GM19351 (cell line): ENCODE measurements at regions not wholly inside any gene's neighbourhood (a gene's known extent, or its start where the extent isn't known, plus 50 kb on each side); places are given as distances from the start of the nearest gene placed in this dataset.
"Not testable (repeated sequence)": the region's sequence is repeated elsewhere in the genome, so short reads cannot be mapped to it uniquely, and the experiment has no call there.

Experiments
- ATAC-seq: cut with Tn5 transposase; IDR thresholded peaks from one replicate; pipeline ENCODE4 v1.9.1; 2021; ENCODE audit warnings: mild to moderate bottlenecking, moderate library complexity; ENCODE audit not compliant: unreplicated experiment

DNA sequence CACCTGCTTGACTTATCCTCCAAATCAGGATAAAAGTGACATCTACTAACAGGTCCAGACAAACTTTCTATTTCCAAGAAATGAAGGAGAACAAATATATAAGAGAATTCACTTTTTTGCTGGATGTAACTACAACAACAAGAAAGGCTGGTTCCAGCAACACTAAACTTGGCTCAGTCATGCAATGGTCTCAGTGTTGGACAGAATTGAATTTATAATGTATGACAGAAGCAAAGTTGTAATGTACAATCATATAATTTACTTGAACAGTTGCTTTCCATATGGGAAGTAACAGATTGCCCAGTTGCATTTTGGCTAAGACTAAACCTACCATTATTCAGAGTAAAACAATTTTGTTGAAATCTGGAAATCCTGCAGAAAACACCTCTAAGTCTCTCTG, 183.3 kb upstream of the INTU start:
- ATAC-seq: no peak

DNA sequence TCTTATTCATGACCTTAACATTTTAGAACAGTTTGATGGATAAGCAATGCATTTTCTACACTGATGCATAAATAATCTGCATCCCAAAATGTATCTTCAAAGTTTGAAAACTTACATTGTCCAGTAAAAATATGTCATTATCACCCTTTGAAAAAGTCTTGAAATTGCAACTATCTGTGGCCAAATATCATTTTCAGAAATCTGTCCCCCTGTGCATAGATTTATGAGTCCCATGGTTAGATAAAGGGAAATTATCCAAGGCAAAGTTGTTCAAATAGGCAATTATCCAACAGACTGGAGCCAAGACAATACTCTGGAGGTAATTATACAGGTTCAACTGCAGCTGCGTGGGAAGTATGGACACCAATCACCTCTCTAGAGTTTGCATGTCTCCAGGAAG, 182.5 kb upstream of the INTU start:
- no peak for ATAC-seq

DNA sequence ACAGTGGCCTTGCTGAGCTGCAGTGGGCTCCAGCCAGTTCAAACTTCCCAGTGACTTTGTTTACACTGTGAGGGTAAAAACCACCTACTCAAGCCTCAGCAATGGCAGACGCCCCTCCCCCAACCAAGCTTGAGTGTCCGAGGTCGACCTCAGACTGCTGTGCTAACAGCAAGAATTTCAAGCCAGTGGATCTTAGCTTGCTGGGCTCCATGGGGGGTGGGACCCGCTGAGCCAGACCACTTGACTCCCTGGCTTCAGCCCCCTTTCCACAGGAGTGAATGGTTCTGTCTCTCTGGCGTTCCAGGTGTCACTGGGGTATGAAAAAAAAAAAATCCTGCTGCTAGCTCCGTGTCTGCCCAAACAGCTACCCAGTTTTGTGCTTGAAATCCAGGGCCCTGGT, 168.9 kb upstream of the INTU start:
- ATAC-seq: no peak

DNA sequence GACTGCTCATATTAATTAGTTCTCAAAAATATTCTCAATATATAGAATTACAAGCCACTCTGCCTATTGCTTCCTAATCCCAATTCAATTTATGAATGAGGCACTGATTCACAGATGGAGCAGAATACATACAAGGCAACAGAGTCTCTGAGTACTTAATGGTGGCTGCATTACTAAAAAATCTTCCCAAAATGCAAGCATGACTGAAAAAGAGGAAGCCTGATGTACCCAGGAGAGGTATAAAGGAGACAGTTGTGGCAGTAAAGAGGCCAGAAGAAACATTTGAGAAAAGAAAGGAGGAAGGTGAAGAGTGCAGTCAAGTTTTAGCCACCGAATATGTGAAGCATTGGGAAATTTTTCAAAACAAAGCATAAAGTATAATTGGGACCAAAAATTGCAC, 163.2 kb upstream of the INTU start:
- ATAC-seq: no peak

DNA sequence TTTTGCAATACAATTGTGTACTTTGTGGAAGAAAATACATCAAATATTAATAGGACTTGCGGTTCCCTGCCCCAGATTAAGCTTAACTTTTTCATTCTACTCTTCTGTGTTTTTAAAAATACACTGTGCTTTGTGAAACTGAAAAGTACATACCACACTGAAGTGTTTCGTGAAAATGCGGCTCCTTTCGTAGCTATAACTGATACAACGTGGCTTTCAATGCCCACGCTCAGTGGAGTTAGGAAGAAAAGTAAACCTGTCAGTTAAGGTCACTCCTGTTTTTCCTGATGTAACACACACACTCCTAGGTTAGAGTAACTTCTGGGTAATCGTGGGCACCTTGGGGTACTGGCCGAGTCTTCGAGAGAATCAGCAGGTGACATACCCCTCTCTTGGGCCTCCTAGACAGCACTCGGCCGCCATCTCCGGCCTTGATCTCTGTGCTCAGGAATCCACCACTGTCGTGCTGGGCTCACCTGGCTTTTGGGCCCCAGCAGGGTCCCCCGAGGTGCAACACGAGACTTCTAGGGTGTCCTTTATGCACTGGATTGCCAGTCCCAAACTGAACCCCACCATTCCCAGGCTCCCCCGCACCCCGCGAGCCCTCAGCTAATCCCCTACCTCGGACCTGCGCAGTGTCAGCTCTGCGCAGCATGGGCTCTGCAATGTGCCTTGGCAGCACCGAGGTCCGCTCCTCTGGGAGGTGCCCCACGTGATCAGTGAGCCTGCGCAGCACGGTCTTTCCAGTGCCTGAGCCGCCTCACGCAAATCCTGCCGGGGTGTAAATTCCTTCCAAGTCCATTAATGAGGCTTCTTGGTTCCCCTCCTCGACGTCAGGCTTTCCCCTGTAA, 162.6 kb upstream of the INTU start:
- ATAC-seq: no peak

DNA sequence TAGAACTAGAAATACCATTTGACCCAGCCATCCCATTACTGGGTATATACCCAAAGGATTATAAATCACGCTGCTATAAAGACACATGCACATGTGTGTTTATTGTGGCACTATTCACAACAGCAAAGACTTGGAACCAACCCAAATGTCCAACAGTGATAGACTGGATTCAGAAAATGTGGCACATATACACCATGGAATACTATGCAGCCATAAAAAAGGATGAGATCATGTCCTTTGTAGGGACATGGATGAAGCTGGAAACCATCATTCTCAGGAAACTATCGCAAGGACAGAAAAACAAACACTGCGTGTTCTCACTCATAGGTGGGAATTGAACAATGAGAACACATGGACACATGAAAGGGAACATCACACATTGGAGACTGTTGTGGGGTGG, 154.5 kb upstream of the INTU start:
- not testable (repeated sequence) for ATAC-seq

DNA sequence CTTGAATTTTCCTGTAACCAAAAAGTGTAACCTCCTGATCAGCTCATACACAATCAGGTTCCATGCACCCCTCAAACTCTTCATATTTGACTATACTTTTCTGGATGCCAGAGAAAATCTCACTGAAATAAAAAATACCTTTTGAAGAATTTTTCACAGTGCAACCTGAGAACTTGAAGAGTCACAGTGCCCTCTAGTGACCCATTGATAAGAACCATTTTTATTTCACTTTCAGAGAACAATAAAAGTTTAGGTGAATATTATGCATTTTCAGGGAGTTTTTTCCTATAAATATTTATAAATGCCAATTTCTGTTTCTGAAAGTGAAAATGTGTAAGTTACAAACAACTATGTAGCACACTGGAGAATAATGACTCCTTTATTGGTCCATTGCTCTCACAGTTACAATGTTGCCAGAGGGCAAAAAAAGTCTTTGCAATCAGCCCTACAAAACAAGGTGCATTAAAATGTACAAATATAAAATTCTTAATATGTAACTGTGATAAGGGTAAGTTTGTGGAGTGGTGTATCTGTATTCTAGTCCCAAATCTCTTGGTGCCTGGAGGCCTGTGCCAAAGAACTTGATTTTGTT, 153.6 kb upstream of the INTU start:
- peak; percentile 62 for ATAC-seq

DNA sequence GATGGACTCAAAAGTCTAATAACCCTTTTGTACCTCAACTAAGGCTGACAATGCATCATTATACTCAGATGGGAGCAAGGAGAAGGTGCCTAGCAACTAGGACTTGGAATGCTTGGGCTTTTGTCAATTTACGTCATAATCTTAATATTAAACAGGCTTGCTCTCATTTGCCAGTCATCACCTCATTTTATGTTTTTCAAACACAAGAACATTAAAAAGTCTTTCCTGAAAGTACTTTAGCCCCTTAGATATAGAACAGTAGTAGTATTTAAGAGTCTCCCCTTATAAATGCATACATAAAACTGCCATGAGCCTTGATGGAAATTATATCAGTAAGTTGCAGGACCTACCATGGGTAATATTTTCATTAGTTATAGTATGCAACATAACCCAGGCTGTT, 150.7 kb upstream of the INTU start:
- no peak for ATAC-seq

DNA sequence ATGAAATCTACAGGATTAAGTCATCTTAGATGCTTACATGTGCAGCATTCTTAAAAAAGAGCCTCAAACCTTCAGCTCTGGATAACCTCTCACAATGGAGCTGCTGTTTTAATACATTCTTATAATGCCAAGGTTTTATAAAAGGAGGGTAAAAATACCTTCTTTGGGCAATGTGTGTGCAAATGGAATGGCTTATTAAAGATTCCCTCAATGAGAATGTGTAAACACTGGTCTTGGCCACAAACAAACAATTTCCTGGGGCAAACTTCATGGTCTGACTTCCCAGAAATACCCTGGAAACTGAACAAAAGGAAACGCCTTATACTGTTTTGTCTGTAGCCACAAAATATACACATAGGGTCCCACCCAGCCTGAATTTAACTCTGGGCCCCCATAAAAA, 148.6 kb upstream of the INTU start:
- no peak for ATAC-seq

DNA sequence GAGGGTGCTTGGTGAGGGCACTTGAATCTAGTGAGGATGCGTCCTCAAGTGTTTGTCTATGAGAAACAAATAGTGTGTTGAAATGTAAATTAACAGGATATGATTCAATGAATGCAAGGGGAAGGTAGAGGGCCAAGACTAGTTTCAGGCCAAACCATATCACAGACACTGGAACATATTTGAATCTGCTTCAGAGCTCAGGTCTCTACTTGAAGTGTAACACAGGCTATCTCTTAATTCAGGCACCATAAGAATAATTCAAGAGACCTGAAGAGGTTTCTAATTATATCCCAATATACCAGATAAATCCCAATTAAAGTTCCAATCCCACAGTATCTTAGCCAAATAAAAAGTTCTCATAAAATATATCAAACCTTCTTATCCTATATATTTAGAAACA, 146.5 kb upstream of the INTU start:
- ATAC-seq: no peak

DNA sequence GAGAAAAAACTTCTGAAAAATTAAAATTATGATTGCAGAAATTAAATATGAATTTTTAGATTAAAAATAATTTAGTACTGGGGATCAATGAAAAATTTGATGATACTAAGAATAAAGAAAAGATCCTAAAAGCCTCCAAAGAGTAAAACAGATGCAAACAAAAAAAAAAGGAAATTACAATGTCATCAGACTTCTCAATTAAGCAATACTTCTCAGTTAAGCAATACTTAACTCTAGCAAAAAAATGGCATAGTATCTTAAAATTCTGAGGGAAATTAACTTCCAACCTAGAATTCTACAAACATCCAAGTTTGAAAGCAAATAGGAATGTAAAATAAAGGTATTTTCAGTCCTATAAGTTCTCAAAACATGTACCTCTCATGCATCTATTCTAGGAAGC, 141.2 kb upstream of the INTU start:
- ATAC-seq: no peak

DNA sequence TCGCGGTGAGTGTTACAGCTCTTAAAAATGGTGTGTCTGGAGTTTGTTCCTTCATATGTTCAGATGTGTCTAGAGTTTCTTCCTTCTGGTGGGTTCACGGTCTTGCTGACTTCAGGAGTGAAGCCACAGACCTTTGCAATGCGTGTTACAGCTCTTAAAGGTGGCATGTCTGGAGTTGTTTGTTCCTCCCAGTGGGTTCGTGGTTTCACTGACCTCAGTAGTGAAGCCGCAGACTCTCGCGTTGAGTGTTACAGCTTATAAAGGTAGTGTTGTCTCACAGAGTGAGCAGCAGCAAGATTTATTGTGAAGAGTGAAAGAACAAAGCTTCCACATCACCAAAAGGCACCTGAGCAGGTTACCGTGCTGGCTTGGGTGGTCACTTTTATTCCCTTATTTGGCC, 135.9 kb upstream of the INTU start:
- ATAC-seq: not testable (repeated sequence)

DNA sequence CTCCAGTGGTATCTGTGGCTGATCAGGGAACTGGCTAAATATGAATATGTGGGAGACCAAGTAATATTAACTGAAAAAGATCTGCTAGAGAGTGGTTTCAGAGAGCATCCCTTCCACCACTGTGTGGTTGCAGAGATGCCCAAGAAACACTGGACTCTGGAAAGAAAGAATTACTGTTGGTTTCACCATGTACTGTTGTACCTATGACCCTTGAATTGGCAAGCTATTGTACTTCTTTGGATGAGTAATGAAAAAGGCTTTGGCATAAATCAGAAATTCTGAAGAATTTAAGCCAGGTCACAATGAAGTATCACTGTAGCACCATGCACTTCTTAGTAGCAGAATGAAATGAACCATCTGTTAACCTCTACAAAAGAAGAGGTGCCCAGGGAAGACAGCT, 134.4 kb upstream of the INTU start:
- ATAC-seq: no peak

DNA sequence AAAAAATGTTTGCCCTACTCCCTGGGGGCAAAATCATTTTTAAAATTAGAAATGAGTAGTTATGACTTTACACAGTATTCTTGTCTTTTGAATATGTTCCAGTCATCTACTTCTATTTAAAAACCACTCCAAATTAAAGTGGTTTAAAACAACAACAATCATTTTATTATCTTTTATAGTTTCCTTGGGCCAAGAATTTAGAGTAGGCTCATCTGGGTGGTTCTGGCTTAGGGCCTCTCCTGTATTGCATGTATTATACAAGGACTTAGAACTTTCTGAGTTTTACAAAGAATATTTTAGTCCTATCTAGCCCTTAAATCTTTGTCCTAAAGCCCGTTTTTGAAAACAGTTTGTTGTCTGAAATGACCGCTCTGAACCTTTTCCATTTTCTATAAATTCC, 132.5 kb upstream of the INTU start:
- no peak for ATAC-seq

DNA sequence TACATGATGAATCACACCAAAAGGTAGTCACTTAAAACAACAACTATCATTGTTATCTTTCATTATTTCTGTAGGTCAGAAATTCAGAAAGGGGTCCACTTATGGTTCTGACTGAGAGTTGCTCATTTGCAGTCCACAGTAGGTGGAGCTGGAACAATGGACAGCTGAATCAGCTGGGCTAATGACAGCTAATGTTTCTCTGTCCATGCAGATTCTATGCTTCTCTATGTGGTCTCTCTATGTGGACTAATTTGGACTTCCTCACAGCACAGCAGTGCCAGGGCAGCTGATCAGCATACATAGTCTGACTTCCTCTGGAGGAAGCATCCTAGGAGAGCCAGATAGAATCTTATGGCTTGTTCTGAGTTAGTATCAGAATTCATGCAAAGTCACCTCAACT, 131.7 kb upstream of the INTU start:
- ATAC-seq: no peak

DNA sequence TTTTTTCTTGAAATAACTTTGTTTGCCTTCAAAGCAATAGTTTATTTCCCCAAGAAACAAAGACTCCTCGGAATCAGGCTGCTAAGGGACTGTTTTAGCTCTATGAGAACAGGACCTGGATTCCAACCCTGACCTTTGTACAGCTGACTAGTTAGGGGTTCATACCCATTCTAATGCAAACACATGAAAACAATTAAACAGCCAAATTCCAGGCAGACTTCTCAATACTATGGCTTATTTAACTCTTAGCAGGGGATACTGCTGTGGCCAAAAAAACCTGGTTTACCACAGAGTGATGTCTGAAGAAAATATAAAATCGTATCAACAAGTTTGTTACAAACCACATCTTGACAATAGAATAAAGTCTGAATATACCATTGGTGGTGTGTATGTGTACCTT, 129.6 kb upstream of the INTU start:
- ATAC-seq: no peak

DNA sequence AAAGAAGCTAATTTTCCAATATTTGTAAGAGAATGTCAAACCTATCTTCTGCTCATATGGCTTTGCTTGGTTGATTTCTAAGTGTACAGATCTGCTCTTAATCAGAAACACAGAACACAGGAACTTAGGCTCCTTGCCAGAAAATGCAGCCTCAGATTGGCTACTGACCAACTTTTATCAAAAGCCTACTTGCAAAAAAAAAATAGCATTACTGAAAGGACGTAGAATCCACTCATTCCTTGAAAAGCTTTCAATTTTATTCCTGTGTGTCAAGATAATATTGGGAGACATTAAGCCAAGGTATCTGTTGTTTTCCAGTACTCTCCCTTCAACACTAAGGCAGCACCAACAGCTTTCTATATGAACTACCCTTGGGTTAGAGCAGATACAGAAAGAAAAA, 127.6 kb upstream of the INTU start:
- ATAC-seq: no peak

DNA sequence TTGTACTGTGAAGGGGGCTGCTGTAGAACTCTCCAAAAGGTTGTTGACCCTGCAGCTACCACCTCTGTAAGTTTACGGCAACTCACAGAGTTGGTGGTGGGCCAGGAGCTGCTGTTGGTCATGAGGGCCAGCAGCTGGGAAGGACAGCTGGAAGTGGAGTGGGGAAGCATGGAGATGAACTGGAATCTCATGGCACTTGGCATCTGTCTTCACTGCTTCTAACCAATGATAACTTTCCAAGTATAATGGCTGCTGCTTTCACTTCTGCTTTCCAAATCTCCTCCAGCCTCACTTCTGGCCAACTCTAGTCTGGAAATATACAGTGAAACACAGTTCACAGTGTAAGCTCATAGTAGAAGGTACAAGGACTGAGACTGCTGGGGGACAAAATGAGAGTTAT, 126.5 kb upstream of the INTU start:
- ATAC-seq: peak; percentile 68

DNA sequence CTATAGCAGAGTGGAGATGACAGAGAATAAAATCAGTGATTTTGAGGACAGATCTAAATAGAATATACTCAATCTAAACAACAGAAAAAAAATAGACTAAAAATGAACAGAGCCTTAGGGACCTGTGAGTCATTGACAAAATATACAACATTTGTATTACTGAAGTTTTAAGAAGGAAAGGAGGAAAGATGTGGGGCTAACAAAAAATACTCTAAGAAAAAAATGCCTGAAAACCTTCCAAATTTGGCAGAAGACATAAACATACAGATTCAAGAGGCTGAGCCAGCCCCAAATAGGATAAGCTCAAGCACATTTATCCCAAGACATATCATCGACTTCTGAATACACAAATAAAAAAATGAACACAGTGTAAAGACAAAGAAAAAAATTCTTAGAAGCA, 123.6 kb upstream of the INTU start:
- no peak for ATAC-seq

DNA sequence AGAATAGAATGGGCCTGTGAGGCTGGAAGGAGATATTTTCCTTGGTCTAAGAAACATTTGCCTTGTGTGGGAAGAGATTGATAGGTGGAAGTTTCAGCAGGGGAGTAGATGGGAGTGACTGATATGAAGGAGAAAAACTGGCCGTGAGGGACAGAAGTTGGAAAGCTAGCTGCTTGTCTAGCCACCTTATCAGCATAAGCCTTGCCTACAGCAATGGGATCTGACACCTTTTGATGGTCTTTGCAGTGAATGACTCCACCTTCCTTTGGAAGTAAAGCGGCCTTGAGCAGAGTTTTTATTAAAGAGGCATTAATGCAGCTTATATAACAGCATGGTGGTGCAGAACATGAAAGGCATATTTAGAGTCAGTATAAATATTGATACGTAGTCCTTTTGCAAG, 120.1 kb upstream of the INTU start:
- not testable (repeated sequence) for ATAC-seq

DNA sequence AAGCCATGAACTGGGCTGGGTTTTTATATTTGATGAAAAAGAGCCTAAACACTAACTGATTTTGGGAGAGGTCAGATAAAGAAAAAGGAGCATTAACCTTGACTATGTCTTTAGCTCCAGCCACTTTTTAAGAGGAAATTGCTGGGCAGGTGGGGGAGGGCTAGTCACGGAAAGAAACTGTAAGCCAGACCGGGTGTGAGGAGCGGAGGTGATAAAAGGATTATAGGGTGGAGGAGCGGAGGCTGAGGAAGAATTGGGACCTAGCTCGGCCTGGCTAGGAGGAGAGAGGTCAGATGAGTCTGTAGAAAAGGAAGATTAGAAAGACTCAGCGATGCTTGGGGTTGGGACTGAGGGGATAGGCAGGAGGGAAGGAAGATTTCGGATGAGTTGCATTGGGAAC, 117.5 kb upstream of the INTU start:
- not testable (repeated sequence) for ATAC-seq

DNA sequence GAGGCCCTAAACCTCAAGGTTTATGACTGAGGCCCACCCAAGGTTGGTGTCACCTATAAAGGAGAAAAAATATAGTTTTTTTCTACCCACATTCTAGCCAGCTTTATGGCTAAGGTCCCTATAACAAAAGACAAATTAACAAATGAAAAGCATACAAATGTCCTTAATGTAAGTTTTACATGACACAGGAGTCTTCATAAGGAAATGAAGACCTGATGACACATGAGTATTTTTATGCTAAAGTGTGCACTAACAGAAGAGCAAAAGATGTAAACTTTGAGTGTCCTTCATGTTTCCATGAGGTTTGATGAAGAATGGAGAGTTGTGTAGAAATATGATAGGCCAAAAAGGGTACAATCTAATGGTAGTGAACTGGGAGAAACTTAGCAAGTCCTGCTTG, 114.7 kb upstream of the INTU start:
- no peak for ATAC-seq

DNA sequence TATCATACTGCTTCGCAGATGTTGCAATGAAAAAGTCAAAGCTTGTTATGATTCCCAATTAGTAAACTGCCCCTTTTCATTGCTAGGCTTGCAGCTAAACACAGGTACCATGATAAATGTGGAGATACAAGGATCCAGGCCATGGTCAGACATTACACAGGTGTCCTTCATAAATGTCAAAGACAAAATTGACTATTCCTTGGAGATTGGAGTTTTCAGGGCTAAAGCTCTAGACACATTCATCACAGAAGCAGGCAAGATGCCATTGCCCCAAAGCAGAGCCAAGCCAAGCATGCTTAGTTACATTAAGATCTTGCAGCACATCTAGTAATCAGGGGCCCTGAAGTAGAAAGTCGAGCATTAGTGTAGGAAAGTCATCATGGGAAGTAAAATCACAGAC, 111.3 kb upstream of the INTU start:
- no peak for ATAC-seq
